HL-60 (cell line): ENCODE measurements at regions not wholly inside any gene's neighbourhood (a gene's known extent, or its start where the extent isn't known, plus 50 kb on each side); places are given as distances from the start of the nearest gene placed in this dataset.
A peak's percentile ranks its signal among the peaks of the same experiment; 100 is the strongest.

Experiments used
- DNase-seq, 2 experiments: peaks; one replicate each; pipeline ENCODE4 v3.0.0-alpha.2; 2010 to 2020; ENCODE audit warnings: low read depth in 1 of 2, low spot score in 1 of 2
- H3K27ac ChIP-seq: fragments of 250-450 bp; sonication (Bioruptor Pico); replicated peaks from 2 replicates; pipeline ENCODE4 v1.5.1; 2020; ENCODE audit warnings: mild to moderate bottlenecking, moderate library complexity
- H3K27me3 ChIP-seq: fragments of 250-450 bp; sonication (Bioruptor Pico); 2 replicates; pipeline ENCODE4 v1.5.1; 2021; ENCODE audit warnings: mild to moderate bottlenecking, moderate library complexity; ENCODE audit not compliant: insufficient read depth, poor library complexity, severe bottlenecking
- H3K4me3 ChIP-seq: replicated peaks from 2 replicates; pipeline ENCODE4 v1.5.1; 2011; ENCODE audit warnings: mild to moderate bottlenecking, control low read depth, low read length; ENCODE audit not compliant: insufficient read depth
- CTCF ChIP-seq: IDR thresholded peaks from one replicate; pipeline ENCODE4 v1.5.1; 2011; ENCODE audit warnings: low read length, control low read depth, inconsistent platforms; ENCODE audit not compliant: insufficient read depth
- GABPA ChIP-seq: IDR thresholded peaks from 2 replicates; pipeline ENCODE4 v1.6.1; 2012; ENCODE audit warnings: low read depth
- POLR2AphosphoS5 ChIP-seq: IDR thresholded peaks from 2 replicates; pipeline ENCODE4 v1.6.1; 2012; ENCODE audit warnings: low read depth
- REST ChIP-seq: IDR thresholded peaks from 2 replicates; pipeline ENCODE4 v1.6.1; 2012; ENCODE audit warnings: low read depth; ENCODE audit not compliant: insufficient replicate concordance
- SPI1 ChIP-seq: IDR thresholded peaks from 2 replicates; pipeline ENCODE4 v1.6.1; 2012; ENCODE audit warnings: low read depth, mild to moderate bottlenecking, borderline replicate concordance

- Histone ChIP-seq H3K4me3 (no peak overlapping the region), H3K27me3 (no peaks in the 10 kb centered on the region), H3K27ac (no peak overlapping the region)
- DNase-seq, result peak in 1 of 2 experiments; percentile 4
- no peak for TF ChIP-seq SPI1
- TF ChIP-seq POLR2AphosphoS5, result no peak
- TF ChIP-seq GABPA, result no peak
Measured at GRCh38 chr6:164109770-164110140, 695.2 kb downstream of the QKI start.

GRCh38 chr6:164108869-164109769 lies 694.6 kb downstream of the QKI start:
- H3K27ac ChIP-seq, result no peak overlapping the region
- peak; percentile 54 to 79 for DNase-seq
- H3K4me3 ChIP-seq, result no peak overlapping the region

GRCh38 chr6:164108092-164108491 lies 693.6 kb downstream of the QKI start:
- Histone ChIP-seq H3K27ac (no peak overlapping the region), H3K27me3 (no peaks in the 10 kb centered on the region), H3K4me3 (no peak overlapping the region)
- TF ChIP-seq CTCF (no peak), GABPA (no peak), POLR2AphosphoS5 (no peak), REST (no peak), SPI1 (no peak)
- no peak for DNase-seq

More at GRCh38 chr6:164108869-164109769, 694.6 kb downstream of the QKI start:
- TF ChIP-seq POLR2AphosphoS5, result no peak
- TF ChIP-seq SPI1, result no peak
- H3K27me3 ChIP-seq, result no peaks in the 10 kb centered on the region

GRCh38 chr6:164107297-164107995 lies 692.9 kb downstream of the QKI start:
- H3K27me3 ChIP-seq, result no peaks in the 10 kb centered on the region
- H3K27ac ChIP-seq, result no peak overlapping the region
- TF ChIP-seq GABPA (no peak), SPI1 (no peak), REST (no peak), CTCF (no peak), POLR2AphosphoS5 (no peak)
- no peak for DNase-seq
- no peak overlapping the region for H3K4me3 ChIP-seq
